Fibroblast of pulmonary artery (primary cell): ENCODE measurements at regions not wholly inside any gene's neighbourhood (a gene's known extent, or its start where the extent isn't known, plus 50 kb on each side); places are given as distances from the start of the nearest gene placed in this dataset.
"Not testable (repeated sequence)": the region's sequence is repeated elsewhere in the genome, so short reads cannot be mapped to it uniquely, and the experiment has no call there.

Source experiments
- DNase-seq: peaks from one replicate; pipeline ENCODE4 v3.0.0-alpha.2; 2010; ENCODE audit warnings: low read depth
- H3K4me3 ChIP-seq: replicated peaks from 2 replicates; pipeline ENCODE4 v1.5.1; 2011; ENCODE audit warnings: low read depth, mild to moderate bottlenecking, control low read depth, low read length, moderate library complexity
- TF ChIP-seq, protein P1 (sequence below): IDR thresholded peaks from 2 replicates; pipeline ENCODE4 v1.5.1; 2011; ENCODE audit warnings: mild to moderate bottlenecking, control low read depth, low read length, inconsistent platforms; ENCODE audit errors: missing control alignments

DNA sequence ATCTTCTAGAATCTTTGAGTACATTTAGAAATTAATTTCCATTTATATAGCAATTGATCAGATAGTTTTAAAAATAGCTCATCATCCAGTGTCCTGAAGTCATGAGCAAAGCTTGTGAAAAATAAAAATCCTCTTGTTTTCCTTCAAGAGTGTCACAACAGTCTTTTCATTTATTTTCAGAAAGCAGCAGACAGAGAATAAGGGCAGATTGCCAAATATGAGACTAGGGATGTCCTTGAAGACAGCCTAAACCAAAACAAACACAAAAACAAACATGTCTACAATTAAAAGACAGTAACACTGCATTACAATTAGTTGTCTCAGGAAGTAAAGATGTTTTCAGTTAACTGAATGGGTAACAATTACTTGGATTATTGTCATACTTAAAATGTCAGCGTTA, 682.8 kb downstream of the TFAP2A start:
- TF ChIP-seq, protein P1, sequence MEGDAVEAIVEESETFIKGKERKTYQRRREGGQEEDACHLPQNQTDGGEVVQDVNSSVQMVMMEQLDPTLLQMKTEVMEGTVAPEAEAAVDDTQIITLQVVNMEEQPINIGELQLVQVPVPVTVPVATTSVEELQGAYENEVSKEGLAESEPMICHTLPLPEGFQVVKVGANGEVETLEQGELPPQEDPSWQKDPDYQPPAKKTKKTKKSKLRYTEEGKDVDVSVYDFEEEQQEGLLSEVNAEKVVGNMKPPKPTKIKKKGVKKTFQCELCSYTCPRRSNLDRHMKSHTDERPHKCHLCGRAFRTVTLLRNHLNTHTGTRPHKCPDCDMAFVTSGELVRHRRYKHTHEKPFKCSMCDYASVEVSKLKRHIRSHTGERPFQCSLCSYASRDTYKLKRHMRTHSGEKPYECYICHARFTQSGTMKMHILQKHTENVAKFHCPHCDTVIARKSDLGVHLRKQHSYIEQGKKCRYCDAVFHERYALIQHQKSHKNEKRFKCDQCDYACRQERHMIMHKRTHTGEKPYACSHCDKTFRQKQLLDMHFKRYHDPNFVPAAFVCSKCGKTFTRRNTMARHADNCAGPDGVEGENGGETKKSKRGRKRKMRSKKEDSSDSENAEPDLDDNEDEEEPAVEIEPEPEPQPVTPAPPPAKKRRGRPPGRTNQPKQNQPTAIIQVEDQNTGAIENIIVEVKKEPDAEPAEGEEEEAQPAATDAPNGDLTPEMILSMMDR: no peak
- H3K4me3 ChIP-seq: no peak overlapping the region
- no peak for DNase-seq

DNA sequence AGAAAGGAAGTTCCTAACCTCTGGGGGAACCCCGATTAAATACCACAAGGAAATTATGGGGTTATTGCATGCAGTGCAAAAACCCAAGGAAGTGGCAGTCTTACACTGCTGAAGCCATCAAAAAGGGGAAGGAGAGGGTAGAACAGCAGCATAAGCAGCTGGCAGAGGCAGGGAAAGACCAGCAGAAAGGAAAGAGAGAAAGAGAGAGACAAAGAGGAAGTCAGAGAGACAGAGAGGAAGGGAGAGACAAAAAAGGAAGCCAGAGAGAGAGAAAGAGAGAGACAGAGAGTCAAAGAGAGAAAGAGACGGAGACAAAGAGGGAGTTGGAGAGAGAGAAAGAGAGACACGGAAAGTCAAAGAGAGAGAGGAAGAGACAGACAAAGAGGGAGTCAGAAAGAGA, 689.1 kb downstream of the TFAP2A start:
- not testable (repeated sequence) for H3K4me3 ChIP-seq, DNase-seq

DNA sequence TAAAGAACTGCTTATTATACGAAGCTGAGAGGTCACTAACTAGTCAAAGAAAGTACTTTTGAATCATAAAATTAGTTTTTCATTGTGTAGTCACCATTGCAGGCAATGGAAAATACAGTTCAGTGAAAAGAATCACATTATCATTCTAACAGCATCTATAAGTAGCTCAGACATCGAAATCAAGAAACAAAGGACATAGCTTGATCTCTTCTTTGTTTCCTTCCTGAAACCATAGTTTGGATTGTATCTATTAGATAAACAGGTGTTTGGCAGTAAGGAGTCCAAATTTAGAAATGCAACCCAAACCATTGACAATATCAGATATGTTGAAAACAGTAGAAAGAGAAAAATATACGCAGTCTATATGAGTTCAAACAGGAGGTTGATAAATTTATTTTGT, 697.3 kb downstream of the TFAP2A start:
- TF ChIP-seq, protein P1: no peak
- DNase-seq: no peak
- no peak overlapping the region for H3K4me3 ChIP-seq

DNA sequence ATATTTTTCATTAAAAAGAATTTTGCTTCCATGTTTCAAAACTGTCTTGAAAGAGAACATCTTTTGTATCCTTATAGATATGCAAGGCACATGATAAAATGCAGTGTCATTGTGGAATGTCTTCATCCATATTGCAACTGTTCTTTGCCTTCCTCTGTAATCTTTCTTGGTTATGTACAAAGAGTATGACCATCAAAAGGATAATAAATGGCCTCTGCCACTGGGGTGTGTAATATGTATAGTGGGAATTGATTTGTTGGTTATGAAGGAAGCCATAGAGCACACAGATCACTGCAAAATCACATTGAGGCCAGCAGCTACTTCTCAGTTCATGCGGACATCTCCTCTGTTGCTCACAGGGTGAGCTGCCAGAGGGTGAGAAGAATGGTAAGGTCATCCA, 703.5 kb downstream of the TFAP2A start:
- TF ChIP-seq, protein P1: no peak
- no peak overlapping the region for H3K4me3 ChIP-seq
- DNase-seq: peak; percentile 13

DNA sequence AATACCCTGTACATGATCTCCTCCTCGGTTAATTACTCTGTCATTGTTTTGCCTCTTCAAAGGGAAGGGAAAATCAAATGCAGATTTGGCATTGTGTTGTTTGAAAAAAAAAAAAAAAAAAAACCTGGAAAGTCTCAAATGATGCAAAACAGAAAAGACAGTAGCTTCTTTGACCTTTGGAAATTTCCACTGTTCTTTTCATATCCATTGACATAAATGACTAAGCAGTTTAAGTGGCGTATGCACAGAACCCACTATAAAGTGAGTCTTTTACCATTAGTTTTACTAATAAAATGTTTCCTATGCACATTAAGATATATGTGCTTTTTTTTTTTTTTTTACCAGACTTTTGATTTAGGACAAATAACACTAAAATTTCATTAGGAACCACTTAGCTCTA, 704.3 kb downstream of the TFAP2A start:
- DNase-seq: no peak
- TF ChIP-seq, protein P1: no peak
- H3K4me3 ChIP-seq: no peak overlapping the region

DNA sequence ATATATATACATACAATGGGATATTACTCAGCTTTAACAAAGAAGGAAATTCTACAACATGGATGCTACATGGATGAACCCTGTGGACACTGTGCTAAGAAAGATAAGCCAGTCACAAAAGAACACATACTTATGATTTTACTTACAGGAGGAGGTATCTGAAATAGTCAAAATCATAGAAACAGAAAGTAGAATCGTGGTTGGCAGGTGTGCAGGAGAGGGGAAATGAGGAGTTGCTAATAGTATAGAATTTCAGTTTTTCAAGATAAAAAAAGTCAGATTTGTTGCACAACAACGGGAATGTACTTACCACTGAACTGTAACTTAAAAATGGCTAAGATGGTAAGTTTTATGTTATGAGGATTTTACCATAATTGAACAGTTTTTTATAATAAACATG, 706.3 kb downstream of the TFAP2A start:
- H3K4me3 ChIP-seq: no peak overlapping the region
- no peak for DNase-seq
- TF ChIP-seq, protein P1: no peak

DNA sequence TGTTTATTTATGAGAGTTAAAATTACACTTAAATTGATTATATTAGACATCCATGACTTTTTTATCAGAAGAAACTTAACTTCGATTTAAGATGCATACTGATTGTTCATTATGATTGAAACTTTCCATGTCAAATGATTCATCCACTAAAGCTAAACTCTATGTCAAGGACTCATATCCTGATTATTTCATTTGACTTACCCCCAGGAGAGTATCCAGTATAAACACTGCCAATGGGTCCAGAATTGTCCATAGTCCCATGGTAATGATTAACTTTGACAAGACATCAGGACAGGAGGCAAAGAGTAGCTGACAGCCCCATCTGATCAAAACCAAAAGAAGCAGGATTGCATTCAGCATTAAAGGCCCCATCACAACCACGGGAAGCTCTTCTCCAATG, 709.9 kb downstream of the TFAP2A start:
- no peak for DNase-seq
- TF ChIP-seq, protein P1: no peak
- no peak overlapping the region for H3K4me3 ChIP-seq

DNA sequence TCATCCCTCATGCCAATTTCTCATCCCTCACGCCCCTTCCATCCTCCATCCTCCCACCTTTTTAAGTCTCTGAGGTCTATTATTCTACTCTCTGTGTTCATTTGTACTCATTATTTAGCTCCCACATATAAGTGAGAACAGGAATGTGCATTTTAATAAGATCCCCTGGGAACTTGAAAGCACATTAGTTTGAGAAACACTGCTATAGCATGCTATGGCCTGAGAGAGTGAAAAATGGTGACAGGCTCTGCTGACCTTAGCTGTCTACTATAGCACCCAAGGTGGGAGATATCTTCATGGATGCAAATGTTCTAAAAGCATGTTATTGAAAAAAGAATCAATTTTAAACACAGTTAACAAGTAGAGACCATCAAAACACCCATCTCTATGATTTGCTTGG, 712.0 kb downstream of the TFAP2A start:
- no peak overlapping the region for H3K4me3 ChIP-seq
- TF ChIP-seq, protein P1: no peak
- DNase-seq: no peak
